Transverse colon (tissue), 4 donors: ENCODE measurements at regions not wholly inside any gene's neighbourhood (a gene's known extent, or its start where the extent isn't known, plus 50 kb on each side); places are given as distances from the start of the nearest gene placed in this dataset.

ENCODE experiments used
- POLR2AphosphoS5 ChIP-seq, 3 donors: sonication (generic); formaldehyde crosslinking; IDR thresholded peaks; one replicate each; pipeline ENCODE4 v1.6.1; 2016; ENCODE audit warnings: antibody characterized with exemption in 3 of 3
- TF ChIP-seq, protein P1 (sequence below), 5 experiments: fragments of 200-600 bp in 3 of 5; fragments of 450-650 bp in 2 of 5; sonication (generic) in 3 of 5; IDR thresholded peaks; 1 replicate in 2 of 5; 2 replicates in 3 of 5; pipeline ENCODE4 v1.5.1; 2016 to 2017; ENCODE audit warnings: antibody characterized with exemption in 5 of 5, inconsistent platforms in 3 of 5, mild to moderate bottlenecking in 2 of 5, moderate library complexity in 1 of 5

DNA sequence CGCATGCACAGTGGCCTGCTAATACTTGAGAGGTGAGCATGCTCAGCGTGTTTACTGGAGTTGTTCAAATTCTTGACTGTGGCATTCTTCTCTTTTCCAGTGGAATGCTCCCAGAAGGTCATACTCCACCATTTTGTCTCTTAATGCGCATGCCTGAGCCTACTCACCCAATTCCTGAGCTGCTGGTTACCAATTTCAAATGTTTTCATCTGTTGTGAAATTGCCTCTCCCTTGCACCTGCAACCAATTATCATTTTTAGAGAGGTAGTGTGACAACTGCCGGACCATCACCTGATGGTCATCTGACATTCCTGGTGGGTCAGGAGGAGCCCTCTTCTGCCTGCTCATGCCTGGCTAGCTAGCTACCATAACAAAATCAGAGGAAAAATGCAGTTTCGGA lies 82.2 kb upstream of the LIFR start:
- TF ChIP-seq, protein P1, sequence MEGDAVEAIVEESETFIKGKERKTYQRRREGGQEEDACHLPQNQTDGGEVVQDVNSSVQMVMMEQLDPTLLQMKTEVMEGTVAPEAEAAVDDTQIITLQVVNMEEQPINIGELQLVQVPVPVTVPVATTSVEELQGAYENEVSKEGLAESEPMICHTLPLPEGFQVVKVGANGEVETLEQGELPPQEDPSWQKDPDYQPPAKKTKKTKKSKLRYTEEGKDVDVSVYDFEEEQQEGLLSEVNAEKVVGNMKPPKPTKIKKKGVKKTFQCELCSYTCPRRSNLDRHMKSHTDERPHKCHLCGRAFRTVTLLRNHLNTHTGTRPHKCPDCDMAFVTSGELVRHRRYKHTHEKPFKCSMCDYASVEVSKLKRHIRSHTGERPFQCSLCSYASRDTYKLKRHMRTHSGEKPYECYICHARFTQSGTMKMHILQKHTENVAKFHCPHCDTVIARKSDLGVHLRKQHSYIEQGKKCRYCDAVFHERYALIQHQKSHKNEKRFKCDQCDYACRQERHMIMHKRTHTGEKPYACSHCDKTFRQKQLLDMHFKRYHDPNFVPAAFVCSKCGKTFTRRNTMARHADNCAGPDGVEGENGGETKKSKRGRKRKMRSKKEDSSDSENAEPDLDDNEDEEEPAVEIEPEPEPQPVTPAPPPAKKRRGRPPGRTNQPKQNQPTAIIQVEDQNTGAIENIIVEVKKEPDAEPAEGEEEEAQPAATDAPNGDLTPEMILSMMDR (IDR thresholded peaks at IDR 0.05): no peak
- no peak for TF ChIP-seq POLR2AphosphoS5 (IDR thresholded peaks at IDR 0.05)
